GM12891 (cell line): ENCODE measurements at regions not wholly inside any gene's neighbourhood (a gene's known extent, or its start where the extent isn't known, plus 50 kb on each side); places are given as distances from the start of the nearest gene placed in this dataset.

ENCODE experiments used
- DNase-seq: peaks from one replicate; pipeline ENCODE4 v3.0.0; 2011; ENCODE audit warnings: low spot score; ENCODE audit not compliant: insufficient read length
- FAIRE-seq: peaks from 2 replicates; lab custom pipeline; 2011; peaks lifted over from hg19 to GRCh38; lab: Jason Lieb, UNC
- PAX5 ChIP-seq: IDR thresholded peaks from 2 replicates; pipeline ENCODE4 v1.6.1; 2011; ENCODE audit warnings: low read length, moderate library complexity, mild to moderate bottlenecking; ENCODE audit not compliant: insufficient read depth, severe bottlenecking
- POLR2A ChIP-seq: IDR thresholded peaks from 2 replicates; pipeline ENCODE4 v1.6.1; 2011; ENCODE audit warnings: low read depth, low read length, control low read depth
- POLR2AphosphoS5 ChIP-seq: IDR thresholded peaks from 2 replicates; pipeline ENCODE4 v1.6.1; 2011; ENCODE audit warnings: low read depth, low read length, control low read depth
- POU2F2 ChIP-seq: IDR thresholded peaks from 2 replicates; pipeline ENCODE4 v1.6.1; 2011; ENCODE audit warnings: low read depth, mild to moderate bottlenecking, control low read depth, low read length, moderate library complexity
- SPI1 ChIP-seq: IDR thresholded peaks from 2 replicates; pipeline ENCODE4 v1.6.1; 2011; ENCODE audit warnings: low read depth, low read length, control low read depth
- TAF1 ChIP-seq: IDR thresholded peaks from 2 replicates; pipeline ENCODE4 v1.6.1; 2011; ENCODE audit warnings: low read depth, low read length, control low read depth

DNA sequence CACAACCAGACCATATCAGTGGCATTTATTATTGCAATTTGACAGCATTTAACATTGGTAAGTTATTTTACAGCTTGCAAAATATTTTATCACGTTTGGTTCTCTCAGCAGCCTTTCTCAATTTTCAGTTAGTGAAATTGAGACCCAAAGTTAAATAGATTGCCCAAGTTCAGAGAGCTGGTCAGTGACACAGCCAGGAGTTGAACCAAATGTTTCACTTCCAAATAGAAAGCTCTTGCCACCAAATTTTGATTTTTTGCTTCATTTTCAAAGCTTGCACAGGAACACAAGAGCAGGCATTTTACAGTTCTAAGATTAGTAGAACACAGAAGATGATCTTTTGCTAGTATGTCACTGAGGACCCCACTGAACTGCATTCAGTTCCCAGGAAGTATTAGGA lies 271.5 kb upstream of the C9orf72 start:
- DNase-seq (no peak), FAIRE-seq (no peak)
- no peak for TF ChIP-seq POLR2A
- no peak for TF ChIP-seq SPI1
- TF ChIP-seq POLR2AphosphoS5: no peak

DNA sequence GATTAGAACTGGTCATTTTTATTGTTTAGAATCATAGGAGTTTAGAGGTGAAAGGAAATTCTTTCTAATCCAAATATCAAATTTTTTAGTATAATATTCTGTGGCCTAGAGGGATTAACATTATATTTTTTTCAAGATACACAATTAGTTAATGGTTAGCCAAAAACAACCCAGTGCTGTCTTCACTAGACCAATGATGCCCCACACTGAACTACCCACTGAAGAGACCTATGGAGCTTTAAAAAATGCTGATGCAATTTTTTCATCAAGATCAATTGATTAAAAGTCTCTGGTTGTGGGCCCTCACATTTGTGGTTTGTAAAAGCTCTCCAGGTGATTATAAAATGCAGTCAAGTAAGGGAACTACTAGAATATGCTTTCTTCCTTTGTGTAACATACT lies 274.1 kb upstream of the C9orf72 start:
- no peak for TF ChIP-seq TAF1
- TF ChIP-seq SPI1: no peak
- TF ChIP-seq PAX5: no peak
- TF ChIP-seq POU2F2: no peak
- no peak for TF ChIP-seq POLR2A
- TF ChIP-seq POLR2AphosphoS5: no peak
- FAIRE-seq: no peak
- no peak for DNase-seq

DNA sequence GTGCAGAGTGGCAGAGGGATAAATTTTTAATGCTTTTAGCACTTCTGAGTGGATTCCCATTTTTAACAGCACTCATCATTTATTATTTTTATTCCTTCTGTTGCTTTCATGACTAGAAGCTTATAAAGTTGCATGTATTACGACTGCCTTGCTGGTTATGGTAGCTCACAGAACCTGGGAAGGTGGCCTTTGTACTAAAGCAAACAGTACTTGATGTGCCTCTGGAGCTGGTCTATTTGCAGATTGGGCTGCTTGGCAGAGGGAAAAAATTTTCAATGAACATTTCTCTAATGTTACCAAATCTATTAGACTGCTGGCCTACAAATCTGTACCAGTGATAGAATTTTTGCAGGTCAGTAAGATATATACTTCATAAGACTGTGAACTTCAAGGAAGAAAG lies 274.5 kb upstream of the C9orf72 start:
- DNase-seq (no peak), FAIRE-seq (no peak)
- no peak for TF ChIP-seq POU2F2
- TF ChIP-seq PAX5: no peak

DNA sequence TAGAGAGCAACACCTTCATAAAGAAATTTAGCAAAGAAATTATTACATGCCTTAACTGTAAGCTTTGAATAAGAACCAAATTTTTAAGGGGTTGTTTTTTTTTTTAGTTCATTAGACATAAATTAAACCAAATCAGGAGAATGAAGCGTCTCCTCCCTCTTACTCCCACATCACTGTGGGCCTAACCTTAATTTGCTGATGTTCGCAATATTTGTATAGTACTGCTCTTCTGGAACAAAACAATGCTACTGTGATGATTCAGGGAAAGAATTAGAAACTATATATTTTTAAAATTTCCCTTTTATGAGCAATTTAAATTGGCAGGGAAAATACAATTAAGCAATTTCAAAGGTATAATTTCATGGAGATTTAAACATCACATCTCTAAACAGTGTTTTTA lies 275.0 kb upstream of the C9orf72 start:
- FAIRE-seq (no peak), DNase-seq (no peak)
- TF ChIP-seq TAF1: no peak
- no peak for TF ChIP-seq POU2F2
- TF ChIP-seq SPI1: no peak
- no peak for TF ChIP-seq POLR2AphosphoS5
- TF ChIP-seq PAX5: no peak
- TF ChIP-seq POLR2A: no peak

DNA sequence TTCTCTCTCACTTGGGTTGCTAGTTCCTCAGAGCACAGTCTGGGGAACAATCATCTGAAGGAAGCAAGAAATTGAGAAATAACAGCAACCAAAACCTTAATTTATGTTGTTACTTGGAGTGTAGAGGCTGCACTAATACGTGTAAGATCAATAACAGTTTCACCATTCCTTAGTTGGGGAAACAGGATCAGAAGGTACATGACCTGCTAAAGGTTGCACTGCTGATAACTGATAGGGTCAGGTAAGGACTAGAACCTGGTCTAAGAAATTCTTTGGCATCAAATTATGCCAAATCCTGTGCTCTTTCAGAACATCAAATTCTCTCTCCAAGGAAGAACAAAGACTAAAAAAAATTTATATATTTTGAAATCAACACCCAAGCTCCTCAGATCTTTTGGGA lies 278.6 kb upstream of the C9orf72 start:
- FAIRE-seq (no peak), DNase-seq (no peak)
- TF ChIP-seq POU2F2: no peak
- TF ChIP-seq POLR2A: no peak

DNA sequence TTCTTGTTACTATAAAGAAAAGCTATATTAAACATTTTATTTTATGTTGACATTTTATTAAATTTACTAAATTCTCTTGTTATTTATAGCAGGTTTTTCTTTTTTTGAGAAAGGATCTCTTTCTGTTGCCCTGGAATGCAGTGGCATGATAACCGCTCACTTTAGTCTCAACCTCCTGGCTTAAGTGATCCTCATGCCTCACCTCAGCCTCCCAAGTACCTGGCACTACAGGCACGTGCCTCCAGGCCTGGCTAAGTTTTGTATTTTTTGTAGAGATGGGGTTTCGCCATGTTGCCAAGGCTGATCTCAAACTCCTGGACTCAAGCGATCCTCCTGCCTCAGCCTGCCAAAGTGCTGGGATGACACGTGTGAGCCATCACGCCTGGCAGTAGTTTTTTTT lies 280.2 kb upstream of the C9orf72 start:
- TF ChIP-seq PAX5 (no peak), POLR2A (no peak), POU2F2 (no peak), TAF1 (no peak), POLR2AphosphoS5 (no peak), SPI1 (no peak)
- no peak for FAIRE-seq
- DNase-seq: no peak

DNA sequence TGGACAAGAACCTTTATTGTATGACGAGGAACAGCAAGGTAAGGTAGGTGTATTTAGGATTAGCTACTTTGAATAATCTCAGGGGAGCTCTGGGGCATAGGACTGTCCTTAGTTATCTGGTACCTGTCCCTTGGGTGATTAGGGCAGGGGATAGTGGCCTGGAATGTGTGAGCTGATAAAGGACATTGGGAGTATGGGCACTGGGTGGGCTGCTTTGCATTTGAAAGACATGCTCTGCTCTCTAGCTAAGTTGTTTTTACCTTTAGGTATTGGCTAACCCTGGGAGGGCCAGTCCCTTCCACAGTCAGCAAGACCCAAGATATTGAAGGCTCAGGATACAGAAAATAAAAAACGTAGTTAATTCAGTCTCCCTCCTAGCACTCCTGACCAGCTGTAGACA lies 282.8 kb upstream of the C9orf72 start:
- no peak for FAIRE-seq
- TF ChIP-seq TAF1: no peak
- TF ChIP-seq PAX5: no peak
- TF ChIP-seq SPI1: no peak
- TF ChIP-seq POLR2AphosphoS5: no peak
- no peak for TF ChIP-seq POU2F2
- no peak for TF ChIP-seq POLR2A
- DNase-seq: no peak

DNA sequence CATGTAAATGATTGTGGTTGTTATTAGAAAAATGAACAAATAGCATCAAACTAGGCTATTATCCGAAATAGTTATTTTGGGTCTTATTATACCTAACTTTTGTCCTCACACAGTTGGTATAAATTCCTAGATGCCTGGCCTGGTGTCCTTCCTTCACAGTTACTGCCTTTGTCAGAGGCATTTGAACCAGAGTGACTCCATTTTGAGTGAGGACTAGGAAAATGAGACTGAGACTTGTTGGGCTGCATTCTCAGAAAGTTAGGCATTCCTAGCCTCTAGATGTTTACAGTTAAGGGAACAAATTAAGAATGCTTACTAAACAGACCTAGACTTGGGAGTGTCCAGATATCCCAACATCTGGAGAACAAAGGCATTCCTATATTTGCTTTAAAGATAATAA lies 283.5 kb upstream of the C9orf72 start:
- no peak for FAIRE-seq

DNA sequence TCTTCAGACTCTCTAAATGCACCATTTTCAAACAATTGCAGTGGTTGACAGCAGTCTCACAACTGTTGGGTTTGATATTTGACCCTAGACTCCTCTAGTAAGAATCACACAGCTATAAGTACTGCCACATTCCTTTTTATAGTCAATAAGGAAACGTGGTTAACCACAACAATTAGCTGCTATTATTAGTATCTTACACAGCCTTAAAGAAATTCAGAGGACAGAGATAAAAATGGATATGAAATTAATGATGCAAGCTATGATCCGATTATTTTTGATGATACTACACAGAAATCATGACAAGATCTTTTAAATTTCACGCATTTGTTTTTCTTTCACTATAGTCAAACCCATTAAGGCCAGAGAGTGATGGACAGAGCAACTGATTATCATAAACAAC lies 288.6 kb upstream of the C9orf72 start:
- DNase-seq (no peak), FAIRE-seq (no peak)
- no peak for TF ChIP-seq POU2F2
- TF ChIP-seq SPI1: no peak
- TF ChIP-seq TAF1: no peak
- no peak for TF ChIP-seq POLR2AphosphoS5
- TF ChIP-seq PAX5: no peak
- TF ChIP-seq POLR2A: no peak

More for the DNA sequence above, 283.5 kb upstream of the C9orf72 start:
- no peak for DNase-seq
- TF ChIP-seq POU2F2: no peak
- no peak for TF ChIP-seq POLR2AphosphoS5
- TF ChIP-seq PAX5: no peak
- TF ChIP-seq POLR2A: no peak
- TF ChIP-seq TAF1: no peak
- no peak for TF ChIP-seq SPI1

DNA sequence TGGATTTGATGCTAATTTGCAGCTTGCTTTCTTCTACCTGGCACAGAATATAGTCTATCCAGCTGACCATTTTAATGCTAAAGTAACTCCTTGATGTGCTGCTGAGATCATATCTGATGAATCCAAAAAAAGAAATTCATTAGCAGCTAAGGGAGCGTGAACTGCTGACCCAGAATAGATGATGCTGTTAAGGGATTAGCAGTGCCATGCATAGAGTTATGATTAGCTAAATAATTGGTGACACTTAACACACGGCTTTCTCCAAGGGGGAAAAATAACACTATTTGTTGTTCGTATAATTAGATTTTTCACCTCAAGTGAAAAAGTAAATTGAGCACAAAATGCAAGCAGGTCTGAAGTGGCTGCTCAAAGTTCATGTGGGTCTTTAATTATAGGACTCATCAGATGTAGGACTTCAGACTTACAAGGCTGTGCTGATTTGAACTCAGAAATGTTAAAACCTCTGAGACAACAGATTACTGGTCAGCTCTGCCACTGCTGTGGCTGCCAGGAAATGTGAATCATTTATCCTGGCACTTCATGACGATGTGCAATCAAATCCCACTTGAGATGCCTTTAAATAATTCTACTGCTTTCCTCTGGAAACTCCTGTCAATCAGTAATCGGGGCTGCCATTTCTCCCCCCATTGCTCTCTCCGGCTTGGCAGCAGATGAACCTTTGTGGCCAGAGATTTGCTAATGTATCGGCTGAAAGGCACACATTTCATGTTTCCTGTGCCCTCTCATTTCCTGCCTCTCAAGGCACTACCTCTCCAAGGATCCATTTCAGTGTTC lies 291.6 kb upstream of the C9orf72 start:
- FAIRE-seq (no peak), DNase-seq (no peak)
- TF ChIP-seq POLR2A: no peak
- no peak for TF ChIP-seq SPI1
- no peak for TF ChIP-seq TAF1
- no peak for TF ChIP-seq POU2F2
- TF ChIP-seq PAX5: no peak
- TF ChIP-seq POLR2AphosphoS5: no peak

DNA sequence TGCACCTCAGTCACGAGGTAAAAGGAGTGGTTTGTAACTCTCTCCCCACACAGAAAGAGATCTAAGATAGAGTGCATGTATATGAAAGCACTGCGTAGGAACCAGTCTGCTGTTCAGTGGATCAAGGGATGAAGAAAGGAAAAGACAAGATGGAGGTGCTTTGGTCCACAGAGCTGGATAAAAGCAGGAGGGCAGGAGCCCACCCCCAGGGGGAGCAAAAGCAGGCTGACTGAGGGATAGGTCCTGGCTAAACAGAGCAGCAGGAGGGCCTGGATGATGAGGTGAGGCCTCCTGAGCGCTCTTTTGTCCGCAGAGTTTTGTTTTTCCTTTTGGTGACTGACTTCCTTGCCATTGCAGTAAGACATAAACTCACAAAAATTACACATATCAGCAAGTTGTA lies 293.5 kb upstream of the C9orf72 start:
- FAIRE-seq: no peak
- DNase-seq: no peak

More for the DNA sequence above, 293.5 kb upstream of the C9orf72 start:
- TF ChIP-seq POLR2A (no peak), PAX5 (no peak), POLR2AphosphoS5 (no peak)
